ENCODE measurements at regions not wholly inside any gene's neighbourhood (a gene's known extent, or its start where the extent isn't known, plus 50 kb on each side); places are given as distances from the start of the nearest gene placed in this dataset.

GRCh38 chr11:123360267-123360936 is 69.7 kb upstream of the GRAMD1B start:
- no peak for TF ChIP-seq CTCF (conservative IDR thresholded peaks at IDR 0.05; ENCODE audit: control insufficient read depth, insufficient read depth, low read depth, low read length)
- no peak overlapping the region for H3K4me3 ChIP-seq (ENCODE audit: control insufficient read depth, low read depth, low read length)
- DNase-seq (ENCODE audit: low read depth) = no peak

- no peak overlapping the region for H3K4me3 ChIP-seq (ENCODE audit: control insufficient read depth, low read depth, low read length)
- DNase-seq (ENCODE audit: low read depth) = peak; percentile 5
- peak; percentile 7 for TF ChIP-seq CTCF (conservative IDR thresholded peaks at IDR 0.05; ENCODE audit: control insufficient read depth, insufficient read depth, low read depth, low read length)
Measured at GRCh38 chr11:123357990-123358827, 71.9 kb upstream of the GRAMD1B start.

GRCh38 chr11:123357353-123357989 is 72.6 kb upstream of the GRAMD1B start:
- no peak for DNase-seq (ENCODE audit: low read depth)
- no peak overlapping the region for H3K4me3 ChIP-seq (ENCODE audit: control insufficient read depth, low read depth, low read length)
- TF ChIP-seq CTCF (conservative IDR thresholded peaks at IDR 0.05; ENCODE audit: control insufficient read depth, insufficient read depth, low read depth, low read length) = no peak

- TF ChIP-seq CTCF (conservative IDR thresholded peaks at IDR 0.05; ENCODE audit: control insufficient read depth, insufficient read depth, low read depth, low read length) = no peak
- no peak overlapping the region for H3K4me3 ChIP-seq (ENCODE audit: control insufficient read depth, low read depth, low read length)
- DNase-seq (ENCODE audit: low read depth) = no peak
Measured at GRCh38 chr11:123356539-123356938, 73.5 kb upstream of the GRAMD1B start.

GRCh38 chr11:123354371-123354975 is 75.6 kb upstream of the GRAMD1B start:
- DNase-seq (ENCODE audit: low read depth) = no peak
- no peak overlapping the region for H3K4me3 ChIP-seq (ENCODE audit: control insufficient read depth, low read depth, low read length)

More at GRCh38 chr11:123354371-123354975, 75.6 kb upstream of the GRAMD1B start:
- no peak for TF ChIP-seq CTCF (conservative IDR thresholded peaks at IDR 0.05; ENCODE audit: control insufficient read depth, insufficient read depth, low read depth, low read length)

All from fibroblast of mammary gland (primary cell).